Endodermal cell (in vitro differentiated cells): ENCODE measurements at regions not wholly inside any gene's neighbourhood (a gene's known extent, or its start where the extent isn't known, plus 50 kb on each side); places are given as distances from the start of the nearest gene placed in this dataset.

Experiments used
- DNase-seq: peaks from one replicate; pipeline ENCODE4 v3.0.0-alpha.2; 2017
- H3K27ac ChIP-seq: 2 replicates; pipeline ENCODE4 v1.5.1; 2013; ENCODE audit warnings: mild to moderate bottlenecking, low read depth, low read length, moderate library complexity
- H3K27me3 ChIP-seq: 2 replicates; pipeline ENCODE4 v1.6.1; 2013; ENCODE audit warnings: mild to moderate bottlenecking, low read length, moderate library complexity; ENCODE audit not compliant: insufficient read depth, control insufficient read depth, poor library complexity, severe bottlenecking
- H3K36me3 ChIP-seq: 2 replicates; pipeline ENCODE4 v1.7.0; 2013; ENCODE audit warnings: mild to moderate bottlenecking, low read length, moderate library complexity; ENCODE audit not compliant: control insufficient read depth, insufficient read depth
- H3K4me1 ChIP-seq: one replicate; pipeline ENCODE4 v1.7.0; 2013; ENCODE audit warnings: low read length; ENCODE audit not compliant: control insufficient read depth, insufficient read depth
- H3K4me3 ChIP-seq: 2 replicates; pipeline ENCODE4 v1.5.1; 2013; ENCODE audit warnings: mild to moderate bottlenecking, low read length, moderate library complexity
- H3K9ac ChIP-seq: 2 replicates; pipeline ENCODE4 v1.6.1; 2013; ENCODE audit warnings: mild to moderate bottlenecking, low read length, moderate library complexity; ENCODE audit not compliant: poor library complexity, severe bottlenecking; ENCODE audit errors: extremely low read depth
- H3K9me3 ChIP-seq: 2 replicates; pipeline ENCODE4 v1.6.1; 2013; ENCODE audit warnings: mild to moderate bottlenecking, low read length, moderate library complexity; ENCODE audit not compliant: control insufficient read depth
- H3K27ac Mint-ChIP-seq: 2 replicates; pipeline ENCODE4 v1.8.0; 2020; ENCODE audit warnings: mixed read lengths
- H3K27me3 Mint-ChIP-seq: 2 replicates; pipeline ENCODE4 v1.8.0; 2021; ENCODE audit warnings: mild to moderate bottlenecking, mixed read lengths; ENCODE audit not compliant: insufficient read depth
- H3K36me3 Mint-ChIP-seq: 2 replicates; pipeline ENCODE4 v1.8.0; 2020; ENCODE audit warnings: low read depth, mixed read lengths
- H3K4me1 Mint-ChIP-seq: 2 replicates; pipeline ENCODE4 v1.8.0; 2020; ENCODE audit warnings: mixed read lengths
- H3K4me3 Mint-ChIP-seq: 2 replicates; pipeline ENCODE4 v1.8.0; 2020; ENCODE audit warnings: mild to moderate bottlenecking, moderate library complexity, mixed read lengths
- H3K9me3 Mint-ChIP-seq: 2 replicates; pipeline ENCODE4 v1.8.0; 2020; ENCODE audit warnings: mild to moderate bottlenecking, mixed read lengths
- WGBS, 2 experiments: methylation state at CpG; one replicate each; pipeline versions ENCODE4 v1.1.5 to v1.1.7; 2013; ENCODE audit warnings: missing lambda C conversion rate in 2 of 2, mixed read lengths in 1 of 2; ENCODE audit not compliant: insufficient coverage in 1 of 2, insufficient read length in 1 of 2; 5-methylcytosine and 5-hydroxymethylcytosine counted together
- TF ChIP-seq, protein P1 (sequence below): fragments of 200-600 bp; sonication (generic); conservative IDR thresholded peaks from 2 replicates; pipeline ENCODE4 v1.5.0; 2021; ENCODE audit warnings: antibody characterized with exemption, mild to moderate bottlenecking

DNA sequence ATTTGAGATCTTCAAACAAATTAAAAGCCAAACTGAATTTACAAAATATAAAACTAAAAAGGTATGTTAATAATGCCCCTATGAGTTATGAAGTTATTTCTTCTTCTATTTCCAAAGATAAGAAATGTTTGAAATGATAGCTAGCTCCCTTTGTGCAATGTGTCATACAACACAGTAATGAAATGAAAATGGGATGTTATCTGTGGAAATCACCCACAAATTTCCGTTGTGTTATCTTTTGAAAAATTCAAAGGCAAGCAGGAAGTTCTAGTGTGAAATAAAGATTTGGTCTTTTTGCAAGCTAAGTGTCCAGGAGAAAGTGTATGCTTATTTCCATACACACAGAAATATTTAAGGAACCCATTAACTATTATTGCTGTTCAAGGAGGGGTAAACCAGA is 375.3 kb upstream of the PRR16 start:
- Histone ChIP-seq H3K4me3 (no peak overlapping the region), H3K9me3 (no peaks in the 10 kb centered on the region), H3K36me3 (no peaks in the 10 kb centered on the region), H3K9ac (no peak overlapping the region), H3K4me1 (no peaks in the 10 kb centered on the region), H3K27ac (no peak overlapping the region), H3K27me3 (no peaks in the 10 kb centered on the region)
- Mint-ChIP-seq H3K4me1 (peaks cover 10% of the 10 kb centered on the region), H3K27ac (no peak overlapping the region), H3K27me3 (no peaks in the 10 kb centered on the region), H3K9me3 (no peaks in the 10 kb centered on the region), H3K4me3 (no peak overlapping the region), H3K36me3 (no peaks in the 10 kb centered on the region)
- WGBS, 2 experiments, result 84% methylated on average over 1 of the region's 1 CpG; no CpG with 5 or more reads in 1 of the 2 experiments
- TF ChIP-seq, protein P1, sequence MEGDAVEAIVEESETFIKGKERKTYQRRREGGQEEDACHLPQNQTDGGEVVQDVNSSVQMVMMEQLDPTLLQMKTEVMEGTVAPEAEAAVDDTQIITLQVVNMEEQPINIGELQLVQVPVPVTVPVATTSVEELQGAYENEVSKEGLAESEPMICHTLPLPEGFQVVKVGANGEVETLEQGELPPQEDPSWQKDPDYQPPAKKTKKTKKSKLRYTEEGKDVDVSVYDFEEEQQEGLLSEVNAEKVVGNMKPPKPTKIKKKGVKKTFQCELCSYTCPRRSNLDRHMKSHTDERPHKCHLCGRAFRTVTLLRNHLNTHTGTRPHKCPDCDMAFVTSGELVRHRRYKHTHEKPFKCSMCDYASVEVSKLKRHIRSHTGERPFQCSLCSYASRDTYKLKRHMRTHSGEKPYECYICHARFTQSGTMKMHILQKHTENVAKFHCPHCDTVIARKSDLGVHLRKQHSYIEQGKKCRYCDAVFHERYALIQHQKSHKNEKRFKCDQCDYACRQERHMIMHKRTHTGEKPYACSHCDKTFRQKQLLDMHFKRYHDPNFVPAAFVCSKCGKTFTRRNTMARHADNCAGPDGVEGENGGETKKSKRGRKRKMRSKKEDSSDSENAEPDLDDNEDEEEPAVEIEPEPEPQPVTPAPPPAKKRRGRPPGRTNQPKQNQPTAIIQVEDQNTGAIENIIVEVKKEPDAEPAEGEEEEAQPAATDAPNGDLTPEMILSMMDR, result no peak
- DNase-seq, result no peak

DNA sequence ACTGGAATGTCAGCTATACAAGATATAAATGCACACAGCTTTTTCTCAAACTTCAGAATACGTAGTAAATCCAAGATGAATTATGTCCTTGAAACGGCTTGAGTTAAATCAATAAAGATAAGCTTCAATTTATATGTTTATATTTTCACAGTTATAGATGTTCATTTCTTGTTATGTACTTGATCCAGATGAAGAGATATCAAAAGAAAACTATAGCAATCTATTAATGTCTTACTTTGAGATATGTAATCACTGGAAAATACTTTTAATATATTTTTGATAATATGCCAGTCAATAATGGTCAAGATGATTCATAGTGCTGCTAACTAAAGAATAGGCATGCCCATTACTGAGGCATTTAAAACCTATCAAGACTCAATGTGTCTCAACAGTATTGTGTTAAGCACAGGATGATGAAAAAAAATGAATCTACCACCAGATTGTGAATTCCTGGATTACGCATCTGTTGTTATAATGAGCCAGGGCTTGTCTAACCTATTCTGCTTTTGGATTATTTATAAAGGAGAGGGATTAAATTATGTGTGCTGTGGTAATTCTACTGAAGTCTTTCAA is 372.6 kb upstream of the PRR16 start:
- Histone ChIP-seq H3K9me3 (no peaks in the 10 kb centered on the region), H3K4me1 (no peaks in the 10 kb centered on the region), H3K9ac (no peak overlapping the region), H3K4me3 (no peak overlapping the region), H3K36me3 (no peaks in the 10 kb centered on the region), H3K27me3 (no peaks in the 10 kb centered on the region), H3K27ac (no peak overlapping the region)
- WGBS, 2 experiments, result 80 to 84% methylated on average over 1 to 2 of the region's 3 CpGs
- Mint-ChIP-seq H3K36me3 (no peaks in the 10 kb centered on the region), H3K4me3 (no peak overlapping the region), H3K4me1 (peaks cover under 1% of the 10 kb centered on the region), H3K9me3 (no peaks in the 10 kb centered on the region), H3K27me3 (no peaks in the 10 kb centered on the region), H3K27ac (no peak overlapping the region)
- TF ChIP-seq, protein P1, result no peak
- DNase-seq, result no peak

DNA sequence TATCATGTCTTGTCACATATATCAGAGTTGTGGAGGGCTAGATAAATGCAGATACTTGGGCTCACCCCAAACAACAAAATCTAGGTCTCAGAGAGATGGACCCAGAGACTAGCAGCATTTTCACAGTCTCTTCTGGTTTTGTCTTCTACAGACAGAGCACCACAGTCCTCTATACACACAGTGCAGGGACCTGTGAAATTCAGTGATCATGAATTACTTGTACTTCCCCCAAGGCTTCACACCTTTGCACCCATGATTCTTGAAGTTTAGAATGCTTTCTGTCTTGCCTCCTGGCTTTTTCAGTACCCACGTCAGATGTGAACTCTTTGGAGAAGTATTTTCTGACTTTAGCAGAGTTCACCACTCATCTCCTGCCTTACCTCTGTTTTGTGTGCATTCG is 371.5 kb upstream of the PRR16 start:
- Histone ChIP-seq H3K9ac (no peak overlapping the region), H3K4me1 (no peaks in the 10 kb centered on the region), H3K36me3 (no peaks in the 10 kb centered on the region), H3K9me3 (no peaks in the 10 kb centered on the region), H3K4me3 (no peak overlapping the region), H3K27ac (no peak overlapping the region), H3K27me3 (no peaks in the 10 kb centered on the region)
- Mint-ChIP-seq H3K27me3 (no peaks in the 10 kb centered on the region), H3K4me1 (peaks cover 3% of the 10 kb centered on the region), H3K27ac (no peak overlapping the region), H3K36me3 (no peaks in the 10 kb centered on the region), H3K9me3 (no peaks in the 10 kb centered on the region), H3K4me3 (no peak overlapping the region)
- 98% methylated on average over 2 of the region's 2 CpGs; no CpG with 5 or more reads in 1 of the 2 experiments for WGBS, 2 experiments
- TF ChIP-seq, protein P1, result no peak
- DNase-seq, result no peak
